ENCODE measurements at regions not wholly inside any gene's neighbourhood (a gene's known extent, or its start where the extent isn't known, plus 50 kb on each side); places are given as distances from the start of the nearest gene placed in this dataset.

- Histone ChIP-seq H3K9me3 (replicated peaks; ENCODE audit: control insufficient read depth, insufficient read depth, low read length) (no peaks in the 10 kb centered on the region), H3K27ac (ENCODE audit: control insufficient read depth, insufficient read depth) (no peak overlapping the region), H4K20me1 (ENCODE audit: control insufficient read depth, insufficient read depth) (no peaks in the 10 kb centered on the region), H3K27me3 (replicated peaks in 1 of 2; ENCODE audit: control insufficient read depth in 2 of 2, insufficient read depth in 2 of 2, low read length in 1 of 2) (no peaks in the 10 kb centered on the region; a peak in 1 of 4 replicates), H3K4me1 (ENCODE audit: control insufficient read depth, insufficient read depth, low read length) (no peaks in the 10 kb centered on the region), H3K4me3 (no peak overlapping the region), H3K79me2 (ENCODE audit: control insufficient read depth, insufficient read depth, low read length) (no peaks in the 10 kb centered on the region), H3K4me2 (ENCODE audit: control insufficient read depth, insufficient read depth) (no peak overlapping the region), H3K9ac (ENCODE audit: control insufficient read depth, insufficient read depth, low read length) (no peak overlapping the region), H2AFZ (ENCODE audit: control insufficient read depth, low read depth, low read length) (no peak overlapping the region), H3K36me3 (ENCODE audit: control insufficient read depth in 2 of 2, insufficient read depth in 2 of 2, low read length in 1 of 2) (no peaks in the 10 kb centered on the region)
- no TSS peak for BruUV-seq (replicated peaks)
- SMC1A ChIA-PET (ENCODE audit: uncharacterized antibody, unreplicated experiment): interaction anchor here (1.0 to 3.1 kb wide), 11 partner anchors 10 to 282 kb away, joined by 3 to 32 read pairs (median 5); no protein-coding TSS in a partner anchor
- RAD21 ChIA-PET (ENCODE audit: unreplicated experiment): interaction anchor here (0.7 to 4.0 kb wide), 7 partner anchors 13 to 284 kb away, joined by 3 to 35 read pairs (median 4); no protein-coding TSS in a partner anchor
- peak; percentile 44 for FAIRE-seq
- POLR2A ChIA-PET: no interaction called here
- DNase-seq (ENCODE audit: low read depth, low spot score): no peak
- intact Hi-C loops (cut with micrococcal nuclease; ENCODE audit: unreplicated experiment) (loop anchor here (2.0 to 10.0 kb wide), 2 partner anchors 120 to 284 kb away; no protein-coding TSS in a partner anchor), in situ Hi-C loops (cut with MboI) (no loop called here)
- peak; percentile 65 for ATAC-seq
- CTCF ChIA-PET: interaction anchor here (0.8 to 5.8 kb wide), 22 partner anchors 9 to 635 kb away, joined by 3 to 100 read pairs (median 4); no protein-coding TSS in a partner anchor
- TF ChIP-seq EGR1 (IDR thresholded peaks at IDR 0.05; ENCODE audit: borderline replicate concordance in 1 of 2, low read depth in 2 of 2, low read length in 2 of 2) (no peak), ATF2 (IDR thresholded peaks at IDR 0.05; ENCODE audit: low read length) (no peak), CTCF (IDR thresholded peaks at IDR 0.05 in 2 of 3, conservative IDR thresholded peaks at IDR 0.05 in 1 of 3; ENCODE audit: control insufficient read depth in 2 of 3, extremely low read depth in 1 of 3, insufficient read depth in 1 of 3, low read depth in 3 of 3, low read length in 3 of 3) (peak; percentile 32 to 43 (median 38); a peak in 5 of 6 replicates), SMC3 (IDR thresholded peaks at IDR 0.05; ENCODE audit: borderline replicate concordance, low read length) (peak; percentile 35; the same call in 1 of the 2 replicates), RAD21 (IDR thresholded peaks at IDR 0.05; ENCODE audit: insufficient read depth, low read depth, low read length) (peak; percentile 36; the same call in 1 of the 2 replicates), FOS (IDR thresholded peaks at IDR 0.05; ENCODE audit: borderline replicate concordance, extremely low read depth, insufficient read length) (no peak)
- WGBS (ENCODE audit: insufficient coverage, insufficient replicate concordance, low lambda C conversion rate, missing lambda C conversion rate): 0% methylated on average over 1 of the region's 1 CpG
Observed at GRCh38 chr20:22974354-22974753, 60.8 kb upstream of the SSTR4 start.

All from GM12878 (cell line).